HG02642 (cell line): ENCODE measurements at regions not wholly inside any gene's neighbourhood (a gene's known extent, or its start where the extent isn't known, plus 50 kb on each side); places are given as distances from the start of the nearest gene placed in this dataset.
"Not testable (repeated sequence)": the region's sequence is repeated elsewhere in the genome, so short reads cannot be mapped to it uniquely, and the experiment has no call there.

Source experiments
- ATAC-seq: cut with Tn5 transposase; IDR thresholded peaks from one replicate; pipeline ENCODE4 v1.9.1; 2021; ENCODE audit warnings: mild to moderate bottlenecking; ENCODE audit not compliant: unreplicated experiment, poor library complexity

DNA sequence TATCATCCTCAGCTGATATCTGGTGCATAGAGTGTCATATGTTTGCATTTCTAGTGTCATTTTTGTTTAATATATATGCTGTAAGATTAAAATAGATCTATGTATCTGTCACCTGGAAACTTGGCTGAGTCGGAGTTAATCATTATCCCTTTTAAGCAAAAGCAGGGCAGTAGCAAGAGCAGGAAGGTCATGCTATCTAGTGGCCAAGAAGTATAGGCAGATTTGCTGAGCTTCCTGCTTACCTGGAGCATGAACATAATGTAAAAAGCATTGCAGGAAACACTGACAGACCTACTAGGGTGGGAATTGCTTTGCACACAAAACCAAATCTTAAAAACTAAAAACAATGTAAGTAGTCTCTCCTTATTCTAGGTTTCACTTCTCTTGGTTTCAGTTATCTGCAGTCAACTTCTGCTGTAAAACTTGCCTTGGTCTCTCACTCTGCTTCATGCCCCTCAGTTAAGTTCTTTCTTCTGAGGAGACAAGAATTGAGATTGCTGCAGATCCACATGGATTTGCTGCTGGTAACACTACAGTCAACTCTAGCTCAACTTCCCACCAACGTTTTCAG, 295.3 kb downstream of the CDH7 start:
- peak; percentile 50 for ATAC-seq

DNA sequence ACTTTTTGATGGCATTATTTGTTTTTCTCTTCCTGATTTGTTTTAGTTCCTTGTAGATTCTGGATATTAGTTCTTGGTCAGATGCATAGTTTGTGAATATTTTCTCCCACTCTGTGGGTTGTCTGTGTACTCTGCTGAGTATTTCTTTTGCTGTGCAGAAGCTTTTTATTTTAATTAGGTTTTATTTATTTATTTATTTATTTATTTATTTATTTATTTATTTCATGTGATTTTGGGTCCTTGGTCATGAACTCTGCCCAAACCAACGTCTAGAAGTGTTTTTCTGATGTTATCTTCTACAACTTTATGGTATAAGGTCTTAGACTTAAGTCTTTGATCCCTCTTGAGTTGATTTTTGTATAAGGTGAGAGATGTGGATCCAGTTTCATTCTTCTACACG, 292.2 kb downstream of the CDH7 start:
- no peak for ATAC-seq

DNA sequence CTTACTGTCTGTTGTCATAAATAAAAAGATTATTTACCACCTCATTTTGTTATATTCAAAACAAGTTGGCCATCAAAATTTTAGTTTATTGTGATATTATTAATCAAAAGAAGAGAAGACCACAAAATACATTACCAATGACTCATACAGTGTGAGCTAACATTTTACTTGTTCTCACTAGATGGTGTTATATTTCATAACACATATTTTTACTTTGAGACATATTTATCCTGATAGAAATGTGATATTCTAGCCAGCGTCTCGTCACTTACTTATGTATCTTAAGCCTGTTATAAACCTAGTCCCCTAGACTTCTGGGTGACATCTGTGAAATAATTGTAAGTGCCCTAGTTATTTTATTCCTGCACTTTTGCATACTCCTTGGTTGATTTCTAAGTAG, 263.2 kb downstream of the CDH7 start:
- no peak for ATAC-seq

DNA sequence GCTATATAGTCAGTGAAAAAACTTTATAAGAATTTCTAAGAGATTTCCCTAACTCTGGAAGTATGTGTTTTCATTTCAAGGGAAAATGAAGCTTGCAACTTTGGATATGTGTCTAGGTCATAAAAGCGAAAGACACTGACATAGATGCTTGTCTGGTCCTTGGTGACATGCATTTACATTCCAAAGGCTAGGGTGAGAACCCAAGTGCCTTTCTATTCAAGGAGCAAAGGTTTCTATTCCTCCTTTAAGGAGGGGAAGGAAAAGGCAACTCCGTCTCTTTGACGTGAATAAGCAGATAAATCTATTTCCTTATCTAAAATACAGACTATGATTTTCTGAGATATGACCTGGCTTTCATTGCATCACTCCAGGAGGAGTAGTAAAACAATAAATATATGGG, 261.1 kb downstream of the CDH7 start:
- ATAC-seq, result no peak

DNA sequence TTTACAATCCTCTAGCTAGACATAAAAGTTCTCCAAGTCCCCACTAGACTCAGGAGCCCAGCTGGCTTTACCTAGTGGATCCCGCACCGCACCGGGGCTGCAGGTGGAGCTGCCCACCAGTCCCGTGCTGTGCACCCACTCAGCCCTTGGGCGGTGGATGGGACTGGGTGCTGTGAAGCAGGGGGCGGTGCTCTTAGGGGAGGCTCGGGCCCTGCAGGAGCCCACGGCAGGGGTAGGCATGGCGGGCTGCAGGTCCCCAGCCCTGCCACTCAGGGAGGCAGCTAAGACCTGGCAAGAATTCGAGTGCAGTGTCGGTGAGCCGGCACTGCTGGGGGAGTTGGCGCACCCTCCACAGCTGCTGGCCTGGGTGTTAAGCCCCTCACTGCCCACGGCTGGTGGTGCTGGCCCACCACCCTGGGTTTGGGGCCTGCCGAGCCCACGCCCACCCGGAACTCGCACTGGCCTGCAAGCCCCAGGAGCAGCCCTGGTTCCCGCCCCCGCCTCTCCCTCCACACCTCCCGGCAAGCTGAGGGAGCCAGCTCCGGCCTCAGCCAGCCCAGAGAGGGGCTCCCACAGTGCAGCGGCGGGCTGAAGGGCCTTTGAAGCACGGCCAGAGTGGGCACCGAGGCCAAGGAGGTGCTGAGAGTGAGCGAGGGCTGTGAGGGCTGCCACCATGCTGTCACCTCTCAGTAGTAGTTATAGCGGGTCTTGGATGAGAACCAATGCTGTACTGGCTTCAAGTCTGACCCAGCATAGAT, 255.2 kb downstream of the CDH7 start:
- ATAC-seq, result no peak

DNA sequence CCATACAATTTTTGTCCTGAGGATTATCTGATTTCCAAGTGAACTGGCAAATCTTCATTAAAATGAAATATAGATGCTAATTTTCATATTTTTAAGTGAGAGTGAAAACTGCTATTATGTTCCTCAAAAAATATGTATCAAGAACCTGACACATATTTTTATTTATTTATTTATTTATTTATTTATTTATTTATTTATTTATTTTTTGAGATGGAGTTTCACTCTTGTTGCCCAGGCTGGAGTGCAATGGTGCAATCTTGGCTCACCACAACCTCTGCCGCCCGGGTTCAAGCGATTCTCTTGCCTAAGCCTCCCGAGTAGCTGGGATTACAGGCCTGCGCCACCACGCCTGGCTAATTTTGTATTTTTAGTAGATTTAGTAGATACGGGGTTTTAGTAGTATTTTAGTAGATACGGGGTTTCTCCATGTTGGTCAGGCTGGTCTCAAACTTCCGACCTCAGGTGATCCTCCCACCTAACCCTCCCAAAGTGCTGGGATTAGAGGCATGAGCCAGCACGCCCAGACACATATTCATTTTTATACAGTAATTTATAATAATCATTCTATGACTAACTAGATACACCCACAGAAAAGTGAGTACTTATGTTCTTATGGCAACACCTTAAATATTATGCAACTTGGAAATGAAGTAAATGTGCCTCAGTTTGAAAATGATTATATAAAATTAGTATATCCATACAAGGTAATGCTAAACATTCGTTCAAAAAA, 248.3 kb downstream of the CDH7 start:
- not testable (repeated sequence) for ATAC-seq

DNA sequence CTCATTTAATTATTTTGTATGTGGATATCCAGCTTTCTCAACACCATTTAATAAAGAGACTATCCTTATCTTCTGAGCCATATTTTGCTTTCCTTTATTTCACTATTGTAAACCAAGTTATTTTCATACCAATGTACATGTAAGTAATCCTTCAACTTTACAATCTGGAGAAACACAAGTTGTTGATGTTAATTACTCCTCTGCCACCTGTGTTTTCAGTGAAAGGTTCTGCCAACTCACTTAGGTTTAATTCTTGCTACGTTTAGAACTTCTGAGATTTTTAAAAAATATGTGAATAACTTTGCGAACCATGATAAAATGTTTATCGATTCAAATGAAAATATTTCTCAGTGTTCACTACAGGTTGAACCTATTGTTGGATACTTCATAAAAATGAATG, 244.4 kb downstream of the CDH7 start:
- ATAC-seq, result no peak

DNA sequence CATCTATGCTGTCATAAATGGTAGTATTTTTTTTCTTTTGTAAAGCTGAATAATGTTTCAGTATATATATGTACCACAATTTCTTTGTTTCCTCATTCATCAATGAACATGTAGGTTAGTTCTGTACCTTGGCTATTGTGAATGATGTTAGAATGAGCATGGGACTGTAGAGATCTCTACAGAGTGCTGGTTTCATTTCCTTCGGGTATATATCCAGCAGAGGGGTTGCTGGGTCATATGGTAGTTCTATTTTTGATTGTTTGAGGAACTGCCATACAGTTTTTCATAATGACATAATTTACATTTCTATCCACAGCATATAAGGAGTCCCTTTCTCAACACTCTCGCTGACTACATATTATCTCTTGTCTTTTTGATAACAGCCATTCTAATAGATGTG, 243.5 kb downstream of the CDH7 start:
- no peak for ATAC-seq

DNA sequence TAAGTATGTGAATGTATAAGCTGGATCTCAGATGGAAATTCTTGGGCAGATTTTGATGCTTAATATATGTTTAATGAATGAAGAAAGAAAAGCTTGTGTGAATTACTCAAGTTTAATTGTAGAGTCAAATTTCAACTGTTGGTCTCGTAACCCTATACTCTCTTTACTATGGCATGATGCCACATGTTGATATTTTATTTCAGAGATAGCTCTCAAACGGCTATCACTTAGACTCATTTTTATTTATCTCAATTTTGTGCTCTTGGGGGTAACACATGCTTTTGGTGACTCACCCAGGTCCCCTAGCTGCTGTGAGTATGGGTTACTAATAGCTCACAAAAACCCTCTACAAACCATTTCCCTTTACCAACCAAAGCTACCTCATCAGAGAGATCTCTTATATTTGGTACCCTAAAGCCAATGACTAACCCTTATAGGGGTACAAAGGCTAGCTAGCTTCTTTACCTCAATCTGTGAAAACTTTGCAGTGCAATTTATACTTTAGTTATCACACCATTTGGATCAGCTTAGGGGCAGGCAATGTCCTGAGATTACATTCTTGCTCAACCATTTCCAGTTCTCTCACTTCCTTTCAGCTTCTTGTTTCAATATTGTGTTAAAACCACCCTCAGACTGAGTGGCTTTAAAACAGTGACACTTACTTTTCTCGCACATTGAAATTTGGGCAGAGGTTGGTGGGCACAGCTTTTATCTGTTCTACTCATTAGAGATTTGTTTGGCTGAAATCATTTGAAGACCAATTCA, 240.3 kb downstream of the CDH7 start:
- ATAC-seq, result no peak

DNA sequence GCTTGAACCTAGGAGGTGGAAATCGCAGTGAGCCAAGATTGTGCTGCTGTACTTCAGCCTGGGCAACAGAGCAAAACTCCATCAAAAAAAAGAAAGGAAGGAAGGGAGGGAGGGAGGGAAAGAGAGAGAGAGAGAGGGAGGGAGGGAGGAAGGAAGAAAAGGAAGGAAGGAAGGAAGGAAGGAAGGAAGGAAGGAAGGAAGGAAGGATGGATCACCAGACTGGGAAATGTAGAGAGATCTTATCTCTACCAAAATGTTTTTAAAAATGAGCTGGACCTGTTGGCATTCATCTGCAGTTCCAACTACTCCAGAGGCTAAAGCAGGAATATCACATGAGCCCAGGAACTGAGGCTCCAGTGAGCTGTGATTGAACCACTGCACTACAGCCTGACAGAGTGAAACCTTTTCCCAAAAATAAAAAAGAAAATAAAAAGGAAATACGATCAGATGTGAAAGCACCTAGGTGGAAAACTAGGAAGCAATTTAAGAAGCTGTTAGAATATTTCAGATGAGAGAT, 239.4 kb downstream of the CDH7 start:
- ATAC-seq, result no peak

DNA sequence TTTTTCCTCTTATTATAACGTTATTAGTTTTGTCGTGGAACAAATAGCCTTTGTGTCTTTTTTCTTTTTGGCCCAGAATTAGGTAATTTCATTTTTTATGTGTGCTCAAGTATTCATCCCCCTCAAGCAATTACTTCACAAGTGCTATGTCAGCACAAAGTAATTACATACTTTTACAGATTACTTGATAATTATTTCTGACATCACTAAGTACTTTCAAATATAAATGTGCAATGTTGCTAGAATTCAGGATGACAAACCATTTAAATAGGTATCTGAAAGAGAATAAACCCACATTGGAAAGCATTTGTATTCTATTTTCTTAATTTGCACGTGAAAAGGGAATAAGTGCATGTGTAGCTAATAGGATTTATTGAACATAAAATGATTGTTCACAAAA, 238.2 kb downstream of the CDH7 start:
- ATAC-seq, result no peak

DNA sequence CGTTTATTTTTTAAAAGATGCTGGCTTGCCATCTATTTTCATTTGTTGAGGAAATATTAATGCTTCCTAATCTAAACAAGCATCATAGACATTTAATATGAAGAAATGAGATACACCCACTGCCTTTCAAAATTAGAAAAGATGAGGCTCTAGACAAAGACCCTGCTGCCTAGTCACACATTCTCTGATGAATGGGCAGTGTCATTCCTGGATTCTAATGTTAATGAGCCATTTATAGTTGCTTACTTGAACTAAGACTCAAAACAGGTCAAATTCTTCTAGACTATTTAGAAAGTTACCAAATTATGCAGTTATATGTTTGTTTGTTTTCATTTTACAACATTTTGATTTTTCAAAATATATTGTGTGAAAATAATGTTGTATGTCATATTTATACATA, 237.6 kb downstream of the CDH7 start:
- ATAC-seq, result no peak

DNA sequence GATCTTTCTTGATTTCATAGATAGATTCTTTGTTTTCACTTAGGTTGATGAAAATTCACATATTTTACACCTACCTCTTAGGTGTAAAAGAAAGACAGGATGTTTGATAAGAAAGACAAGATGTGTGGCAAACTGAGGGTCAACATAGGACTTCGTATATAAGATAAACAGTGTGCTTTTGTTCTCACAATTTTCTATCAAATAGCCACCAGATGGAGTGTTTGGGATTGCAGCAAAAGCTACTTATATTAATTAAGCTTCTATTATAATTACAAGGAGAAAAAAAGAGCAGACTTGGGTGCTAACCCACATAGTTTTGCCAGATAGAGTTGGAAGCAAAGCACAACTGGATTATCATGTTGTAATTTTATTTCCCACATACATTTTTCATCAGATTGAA, 232.9 kb downstream of the CDH7 start:
- no peak for ATAC-seq

DNA sequence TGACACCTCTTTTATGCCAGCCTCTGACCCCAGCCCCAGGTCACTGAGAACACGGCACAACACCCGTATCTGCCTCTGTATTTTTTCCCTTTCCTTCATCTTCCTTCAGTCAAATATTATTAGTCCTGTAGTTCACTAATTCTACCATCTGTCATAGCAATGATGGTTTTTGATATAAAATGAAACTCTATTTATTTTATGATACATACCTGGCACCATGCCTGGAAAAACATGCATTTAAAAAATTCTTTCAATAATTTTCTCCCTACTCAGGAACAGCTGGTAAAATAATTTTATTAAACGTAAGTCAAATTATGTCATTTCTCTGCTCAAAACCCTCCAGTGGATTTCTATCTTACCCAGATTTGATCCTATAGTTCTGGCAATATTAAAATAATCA, 224.7 kb downstream of the CDH7 start:
- no peak for ATAC-seq

DNA sequence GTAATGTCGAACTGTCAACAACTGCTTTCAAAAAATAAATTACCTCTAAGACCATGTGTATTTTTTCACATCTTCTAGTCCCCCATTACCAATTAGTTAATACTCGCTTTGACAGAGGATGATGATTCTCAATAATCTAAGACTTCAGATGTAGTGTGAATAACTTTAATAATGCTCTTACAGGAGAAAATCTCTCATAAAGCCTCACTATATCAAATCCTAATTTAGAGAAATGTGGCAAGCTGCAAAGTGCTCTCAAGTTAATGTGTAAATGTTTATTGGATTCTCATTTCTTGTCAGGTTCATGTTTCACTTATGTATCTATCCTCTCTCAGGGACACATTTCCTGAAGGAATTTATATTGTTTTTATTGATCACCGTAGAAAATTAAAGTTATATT, 223.9 kb downstream of the CDH7 start:
- ATAC-seq, result no peak

DNA sequence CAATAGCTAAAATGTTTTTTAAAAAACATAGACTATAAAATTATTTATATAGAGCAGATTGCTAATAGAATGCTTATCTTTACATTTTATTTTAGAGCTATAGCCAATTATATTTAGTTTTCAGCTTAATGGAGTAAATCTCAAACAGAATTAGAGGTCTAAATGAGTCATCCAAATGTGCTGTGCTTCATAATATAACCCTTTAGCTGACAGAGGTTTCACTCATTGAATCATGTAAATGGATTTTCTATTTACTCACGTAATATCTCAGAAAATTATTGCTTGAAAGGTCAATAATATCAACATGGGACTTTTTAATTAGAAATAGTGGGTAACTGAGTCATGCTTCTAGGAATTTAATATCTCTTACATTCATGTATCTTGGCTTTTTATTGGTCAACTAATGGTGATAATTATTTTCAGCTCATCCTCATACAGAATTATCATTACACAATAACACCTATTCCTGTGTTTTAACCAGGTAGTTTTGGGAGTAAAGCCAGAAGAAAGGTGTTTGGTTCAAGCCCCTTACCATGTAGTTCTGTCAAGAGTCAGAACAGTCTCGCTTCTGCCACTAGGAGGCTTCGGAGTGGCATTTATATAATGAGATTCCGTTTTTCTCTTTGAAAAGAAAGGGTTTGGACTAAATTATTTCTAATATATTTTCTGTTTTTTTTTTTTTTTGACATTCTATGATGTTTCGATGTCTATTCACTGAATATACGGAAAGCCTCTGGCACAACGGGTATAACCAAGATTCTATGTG, 217.6 kb downstream of the CDH7 start:
- no peak for ATAC-seq

DNA sequence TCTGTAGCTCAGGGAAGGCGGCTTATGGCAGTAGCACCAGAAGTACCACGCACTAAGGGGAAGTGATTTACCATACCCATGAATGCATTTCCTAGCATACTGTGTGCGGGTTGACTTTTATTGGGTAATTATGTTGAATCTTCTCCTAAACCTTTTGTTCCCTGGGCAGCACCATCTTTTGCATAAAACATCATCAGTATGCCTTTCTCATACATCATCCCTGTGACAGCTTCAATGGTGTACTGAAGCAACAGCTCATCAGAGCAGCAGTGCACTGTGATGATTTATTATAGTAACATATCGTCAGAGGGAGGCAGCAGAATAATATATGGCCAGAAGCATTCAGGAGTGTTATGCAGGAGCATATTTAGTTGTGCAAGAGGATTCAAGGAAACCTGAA, 204.9 kb downstream of the CDH7 start:
- ATAC-seq, result no peak

DNA sequence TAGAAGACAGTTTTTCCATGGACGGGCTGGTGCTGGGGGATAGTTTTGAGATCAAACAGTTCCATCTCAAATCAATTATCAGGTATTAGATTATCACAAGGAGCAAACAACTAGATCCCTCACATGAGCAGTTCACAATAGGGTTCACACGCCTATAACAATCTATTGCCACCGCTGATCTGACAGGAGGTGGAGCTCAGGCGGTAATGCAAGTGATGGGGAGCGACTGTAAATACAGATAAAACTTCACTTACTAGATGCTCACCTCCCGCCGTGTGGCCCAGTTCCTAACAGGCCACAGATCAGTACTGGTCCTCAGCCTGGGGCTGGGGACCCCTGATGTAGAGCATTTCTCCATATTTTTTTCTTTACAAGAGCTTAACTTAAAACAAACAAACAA, 203.6 kb downstream of the CDH7 start:
- no peak for ATAC-seq

DNA sequence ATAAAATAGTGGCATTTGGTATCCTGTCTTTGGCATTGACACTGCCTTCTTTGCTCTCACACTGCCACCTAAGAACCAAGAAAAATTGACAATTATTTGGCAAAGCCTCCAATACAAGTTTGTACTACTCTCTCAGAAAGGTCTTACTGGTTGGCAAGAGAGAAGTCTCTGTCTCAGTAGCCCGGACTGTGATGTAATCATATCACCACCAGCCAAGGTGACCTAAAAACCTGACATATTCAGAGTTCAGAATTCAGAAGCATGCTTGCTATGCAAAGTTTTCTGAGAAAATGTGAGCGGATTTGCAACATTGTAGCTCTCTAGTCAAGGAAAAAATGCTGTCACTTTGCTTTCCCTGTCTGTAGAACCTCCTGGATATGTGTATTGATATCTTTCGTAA, 196.0 kb downstream of the CDH7 start:
- no peak for ATAC-seq

DNA sequence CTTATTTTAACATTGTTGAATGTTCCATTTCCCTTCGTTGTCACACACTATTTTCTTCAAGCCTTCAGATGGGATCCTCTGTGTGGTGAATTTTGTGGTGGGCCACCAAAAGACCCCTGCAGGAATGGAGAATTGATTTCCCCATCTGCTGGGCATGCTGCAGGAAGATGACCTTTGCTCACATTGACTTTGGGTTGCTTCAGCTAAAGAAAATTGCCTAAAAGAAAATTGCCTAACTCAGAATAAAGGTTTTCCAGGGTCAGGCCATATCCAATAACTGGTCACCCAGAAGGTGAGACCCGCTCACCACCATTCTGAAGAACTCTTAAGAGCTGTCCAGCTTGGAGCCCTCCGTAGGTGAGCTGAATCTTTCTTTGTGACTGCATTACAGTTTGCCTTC, 192.5 kb downstream of the CDH7 start:
- no peak for ATAC-seq
